ENCODE measurements at regions not wholly inside any gene's neighbourhood (a gene's known extent, or its start where the extent isn't known, plus 50 kb on each side); places are given as distances from the start of the nearest gene placed in this dataset.

- DNase-seq (ENCODE audit: low read depth in 1 of 2, low spot score in 1 of 2) = no peak
- TF ChIP-seq GABPA (IDR thresholded peaks at IDR 0.05; ENCODE audit: low read depth) = no peak
- no peak for TF ChIP-seq CTCF (IDR thresholded peaks at IDR 0.05; ENCODE audit: insufficient read depth, low read length)
- no peak for TF ChIP-seq SPI1 (IDR thresholded peaks at IDR 0.05; ENCODE audit: borderline replicate concordance, low read depth)
- no peak for TF ChIP-seq POLR2AphosphoS5 (IDR thresholded peaks at IDR 0.05; ENCODE audit: low read depth)
- TF ChIP-seq REST (IDR thresholded peaks at IDR 0.05; ENCODE audit: insufficient replicate concordance, low read depth) = no peak
- no peak overlapping the region for H3K27ac ChIP-seq (replicated peaks)
- H3K27me3 ChIP-seq (ENCODE audit: insufficient read depth, poor library complexity, severe bottlenecking) = no peaks in the 10 kb centered on the region
- no peak overlapping the region for H3K4me3 ChIP-seq (replicated peaks; ENCODE audit: insufficient read depth, low read length)
Measured at GRCh38 chr6:155770313-155770712, 314.7 kb upstream of the NOX3 start.

GRCh38 chr6:155765275-155766194 lies 309.9 kb upstream of the NOX3 start:
- TF ChIP-seq REST (IDR thresholded peaks at IDR 0.05; ENCODE audit: insufficient replicate concordance, low read depth) (no peak), CTCF (IDR thresholded peaks at IDR 0.05; ENCODE audit: insufficient read depth, low read length) (no peak), POLR2AphosphoS5 (IDR thresholded peaks at IDR 0.05; ENCODE audit: low read depth) (no peak), GABPA (IDR thresholded peaks at IDR 0.05; ENCODE audit: low read depth) (no peak), SPI1 (IDR thresholded peaks at IDR 0.05; ENCODE audit: borderline replicate concordance, low read depth) (no peak)

GRCh38 chr6:155762649-155763048 lies 307.0 kb upstream of the NOX3 start:
- DNase-seq (ENCODE audit: low read depth in 1 of 2, low spot score in 1 of 2) = no peak
- no peak overlapping the region for H3K4me3 ChIP-seq (replicated peaks; ENCODE audit: insufficient read depth, low read length)
- H3K27me3 ChIP-seq (ENCODE audit: insufficient read depth, poor library complexity, severe bottlenecking) = no peaks in the 10 kb centered on the region
- H3K27ac ChIP-seq (replicated peaks) = no peak overlapping the region
- TF ChIP-seq POLR2AphosphoS5 (IDR thresholded peaks at IDR 0.05; ENCODE audit: low read depth) (no peak), REST (IDR thresholded peaks at IDR 0.05; ENCODE audit: insufficient replicate concordance, low read depth) (no peak), CTCF (IDR thresholded peaks at IDR 0.05; ENCODE audit: insufficient read depth, low read length) (no peak), GABPA (IDR thresholded peaks at IDR 0.05; ENCODE audit: low read depth) (no peak), SPI1 (IDR thresholded peaks at IDR 0.05; ENCODE audit: borderline replicate concordance, low read depth) (no peak)

More at GRCh38 chr6:155765275-155766194, 309.9 kb upstream of the NOX3 start:
- no peak overlapping the region for H3K27ac ChIP-seq (replicated peaks)
- no peak for DNase-seq (ENCODE audit: low read depth in 1 of 2, low spot score in 1 of 2)
- H3K4me3 ChIP-seq (replicated peaks; ENCODE audit: insufficient read depth, low read length) = no peak overlapping the region
- H3K27me3 ChIP-seq (ENCODE audit: insufficient read depth, poor library complexity, severe bottlenecking) = no peaks in the 10 kb centered on the region
